OCI-LY7 (cell line): ENCODE measurements at regions not wholly inside any gene's neighbourhood (a gene's known extent, or its start where the extent isn't known, plus 50 kb on each side); places are given as distances from the start of the nearest gene placed in this dataset.

Experiments
- BruUV-seq: library from RNA; stranded (reverse); fragments of 400-500 nt; replicated peaks from 2 replicates; lab custom pipeline; 2021; lab: Mats Ljungman, UMichigan
- CTCF ChIA-PET: fragments of 300-600 bp; sonication (Branson Sonifier 250); formaldehyde crosslinking; loops from one replicate; lab custom pipeline; 2022; ENCODE audit warnings: antibody characterized with exemption; ENCODE audit not compliant: unreplicated experiment; lab: Charles Lee
- POLR2A ChIA-PET: fragments of 300-600 bp; sonication (Branson Sonifier 250); formaldehyde crosslinking; loops from one replicate; lab custom pipeline; 2022; ENCODE audit warnings: antibody characterized with exemption; lab: Charles Lee
- DNase-seq: peaks from one replicate; pipeline ENCODE4 v3.0.0-alpha.2; 2015; ENCODE audit warnings: low spot score
- H2AFZ ChIP-seq: fragments of 200-600 bp; sonication (generic), shearing (Covaris generic); 2 replicates; pipeline ENCODE4 v1.6.1; 2014; ENCODE audit warnings: mild to moderate bottlenecking, antibody characterized with exemption, low read length, moderate library complexity
- H3K27ac ChIP-seq: fragments of 200-600 bp; sonication (generic); 2 replicates; pipeline ENCODE4 v1.5.1; 2014; ENCODE audit warnings: mixed run types, low read depth, mild to moderate bottlenecking, moderate library complexity, low read length, inconsistent platforms; ENCODE audit not compliant: poor library complexity, severe bottlenecking
- H3K36me3 ChIP-seq: fragments of 200-600 bp; sonication (generic); 2 replicates; pipeline ENCODE4 v1.6.1; 2014; ENCODE audit warnings: mild to moderate bottlenecking, antibody characterized with exemption, low read length, moderate library complexity, mixed read lengths; ENCODE audit not compliant: insufficient read depth
- H3K4me1 ChIP-seq: fragments of 200-600 bp; sonication (generic); 2 replicates; pipeline ENCODE4 v1.5.1; 2014; ENCODE audit warnings: mild to moderate bottlenecking, low read length; ENCODE audit not compliant: insufficient read depth, poor library complexity, severe bottlenecking
- H3K4me2 ChIP-seq: fragments of 200-600 bp; sonication (generic); 2 replicates; pipeline ENCODE4 v1.6.1; 2014; ENCODE audit warnings: mild to moderate bottlenecking, low read length
- H3K4me3 ChIP-seq: fragments of 200-600 bp; sonication (generic); 2 replicates; pipeline ENCODE4 v1.5.1; 2014; ENCODE audit warnings: mild to moderate bottlenecking, low read depth, low read length; ENCODE audit not compliant: poor library complexity, severe bottlenecking
- H3K79me2 ChIP-seq: fragments of 200-600 bp; sonication (generic); 2 replicates; pipeline ENCODE4 v1.6.1; 2016; ENCODE audit warnings: low read depth, mild to moderate bottlenecking, low read length, moderate library complexity, mixed read lengths; ENCODE audit not compliant: insufficient read depth
- H3K9me2 ChIP-seq: fragments of 200-600 bp; sonication (generic); 2 replicates; pipeline ENCODE4 v1.6.1; 2016; ENCODE audit warnings: mild to moderate bottlenecking, low read length, mixed read lengths; ENCODE audit not compliant: insufficient read depth
- H3K9me3 ChIP-seq: fragments of 200-600 bp; sonication (generic); 2 replicates; pipeline ENCODE4 v1.6.1; 2014; ENCODE audit warnings: mild to moderate bottlenecking, mixed run types, low read length, mixed read lengths
- H4K20me1 ChIP-seq: fragments of 200-600 bp; sonication (generic); 2 replicates; pipeline ENCODE4 v1.6.1; 2014; ENCODE audit warnings: mild to moderate bottlenecking, antibody characterized with exemption, low read length, moderate library complexity, mixed read lengths; ENCODE audit not compliant: insufficient read depth
- CTCF ChIP-seq: fragments of 200-600 bp; sonication (generic); conservative IDR thresholded peaks from 2 replicates; pipeline ENCODE4 v1.5.1; 2014; ENCODE audit warnings: mild to moderate bottlenecking, antibody characterized with exemption, low read length, moderate library complexity, mixed read lengths
- EZH2phosphoT487 ChIP-seq: fragments of 200-600 bp; sonication (generic); IDR thresholded peaks from 2 replicates; pipeline ENCODE4 v1.6.1; 2018; ENCODE audit warnings: low read depth, borderline replicate concordance, mild to moderate bottlenecking, mixed run types, antibody characterized with exemption, low read length, moderate library complexity, mixed read lengths
- intact Hi-C: fragments of 100-400 bp; cut with micrococcal nuclease; formaldehyde crosslinking; loops from one replicate; pipeline ENCODE4 v1.10.0; 2022; ENCODE audit not compliant: unreplicated experiment

GRCh38 chr21:28298251-28298672, 694.4 kb downstream of the LTN1 start:
- H3K36me3 ChIP-seq = no peaks in the 10 kb centered on the region
- no peaks in the 10 kb centered on the region for H3K4me1 ChIP-seq
- H4K20me1 ChIP-seq = no peaks in the 10 kb centered on the region
- intact Hi-C loops = no loop called here
- no peak overlapping the region for H3K27ac ChIP-seq
- H3K4me2 ChIP-seq = no peak overlapping the region
- DNase-seq = no peak
- no peak overlapping the region for H3K4me3 ChIP-seq
- BruUV-seq = no TSS peak
- H3K9me2 ChIP-seq = no peaks in the 10 kb centered on the region
- H3K9me3 ChIP-seq = no peaks in the 10 kb centered on the region
- POLR2A ChIA-PET = interaction anchor here (0.9 kb wide), 1 partner anchor 55 kb away, joined by 3 read pairs; no protein-coding TSS in a partner anchor
- CTCF ChIA-PET = no interaction called here
- no peaks in the 10 kb centered on the region for H3K79me2 ChIP-seq
- no peak overlapping the region for H2AFZ ChIP-seq
- TF ChIP-seq EZH2phosphoT487 (no peak), CTCF (no peak)

- Histone ChIP-seq H3K4me3 (no peak overlapping the region), H3K4me2 (no peak overlapping the region), H3K79me2 (no peaks in the 10 kb centered on the region), H2AFZ (no peak overlapping the region), H4K20me1 (no peaks in the 10 kb centered on the region), H3K9me2 (no peaks in the 10 kb centered on the region), H3K36me3 (no peaks in the 10 kb centered on the region), H3K4me1 (no peaks in the 10 kb centered on the region), H3K9me3 (no peaks in the 10 kb centered on the region), H3K27ac (no peak overlapping the region)
- BruUV-seq = no TSS peak
- CTCF ChIA-PET = no interaction called here
- DNase-seq = no peak
- POLR2A ChIA-PET = no interaction called here
- TF ChIP-seq CTCF = no peak
- TF ChIP-seq EZH2phosphoT487 = no peak
- intact Hi-C loops = no loop called here
Observed at GRCh38 chr21:28294051-28294450, 698.6 kb downstream of the LTN1 start.

- no peaks in the 10 kb centered on the region for H3K9me2 ChIP-seq
- H3K4me3 ChIP-seq = no peak overlapping the region
- CTCF ChIA-PET = no interaction called here
- POLR2A ChIA-PET = no interaction called here
- H3K9me3 ChIP-seq = no peaks in the 10 kb centered on the region
- no peaks in the 10 kb centered on the region for H3K4me1 ChIP-seq
- H3K4me2 ChIP-seq = no peak overlapping the region
- TF ChIP-seq EZH2phosphoT487 (no peak), CTCF (no peak)
- no peaks in the 10 kb centered on the region for H3K79me2 ChIP-seq
- no peaks in the 10 kb centered on the region for H3K36me3 ChIP-seq
- no peak overlapping the region for H3K27ac ChIP-seq
- no peaks in the 10 kb centered on the region for H4K20me1 ChIP-seq
- intact Hi-C loops = no loop called here
- no peak for DNase-seq
- BruUV-seq = no TSS peak
- H2AFZ ChIP-seq = no peak overlapping the region
Observed at GRCh38 chr21:28283641-28284490, 708.8 kb downstream of the LTN1 start.
